Right lung (tissue), 2 donors: ENCODE measurements at regions not wholly inside any gene's neighbourhood (a gene's known extent, or its start where the extent isn't known, plus 50 kb on each side); places are given as distances from the start of the nearest gene placed in this dataset.

Experiments used
- DNase-seq, 2 donors: peaks; one replicate each; pipeline ENCODE4 v3.0.0-alpha.2; 2013

GRCh38 chr3:193928354-193929209 is 207.4 kb upstream of the HES1 start:
- DNase-seq, result no peak

GRCh38 chr3:193929373-193929772 is 206.6 kb upstream of the HES1 start:
- DNase-seq, result no peak

DNA sequence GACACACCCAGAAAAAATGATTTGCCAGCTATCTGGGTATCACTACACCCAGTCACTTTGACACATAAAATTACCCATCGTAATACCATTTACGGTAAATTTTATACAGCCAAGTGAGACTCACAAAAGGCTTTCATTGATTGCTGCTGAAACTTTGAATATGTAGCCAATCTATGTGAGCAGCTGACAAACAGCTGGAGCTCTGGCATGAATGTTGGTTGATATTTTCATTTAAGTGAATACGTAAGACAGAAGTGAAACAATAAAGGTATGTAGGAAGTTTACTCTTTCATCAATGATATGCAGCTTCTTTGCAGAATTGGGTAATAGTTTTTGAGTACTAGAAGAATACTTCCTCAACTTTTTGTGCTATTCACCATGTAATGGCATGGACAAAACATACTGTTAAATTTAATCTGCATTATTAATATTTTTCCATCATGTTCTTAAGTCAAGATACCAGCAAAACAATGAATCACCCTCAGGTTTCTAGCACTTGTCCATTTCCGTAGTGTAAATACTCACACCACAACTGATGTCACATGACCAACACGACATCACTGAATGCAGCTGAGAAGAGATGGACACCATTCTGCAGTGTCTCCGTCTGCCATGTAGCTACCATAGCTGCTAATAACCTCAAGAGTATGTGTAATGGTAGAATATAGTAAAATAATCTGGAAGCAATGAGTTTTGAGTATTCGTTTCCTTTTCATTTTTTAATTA is 205.9 kb upstream of the HES1 start:
- DNase-seq, result no peak

GRCh38 chr3:193932136-193932535 is 203.8 kb upstream of the HES1 start:
- no peak for DNase-seq

DNA sequence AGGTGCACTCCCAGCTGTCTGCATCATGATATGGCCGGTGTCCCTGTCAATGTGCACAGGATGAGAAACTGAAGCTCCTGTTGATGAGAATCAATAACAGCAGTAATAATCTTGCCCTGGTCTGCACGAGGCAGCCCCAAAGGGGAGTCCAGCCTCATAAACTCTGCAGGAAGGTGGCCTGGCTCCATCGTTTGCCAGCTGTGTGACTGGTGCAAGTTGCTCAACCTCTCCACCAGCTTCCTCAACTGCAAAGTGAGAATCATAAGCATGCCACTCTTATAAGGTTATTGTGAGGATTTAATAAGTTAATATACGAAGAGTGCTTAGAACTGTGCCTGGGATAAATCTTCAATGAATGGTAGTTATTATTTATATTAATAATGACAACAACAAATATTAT is 203.4 kb upstream of the HES1 start:
- DNase-seq, result no peak

DNA sequence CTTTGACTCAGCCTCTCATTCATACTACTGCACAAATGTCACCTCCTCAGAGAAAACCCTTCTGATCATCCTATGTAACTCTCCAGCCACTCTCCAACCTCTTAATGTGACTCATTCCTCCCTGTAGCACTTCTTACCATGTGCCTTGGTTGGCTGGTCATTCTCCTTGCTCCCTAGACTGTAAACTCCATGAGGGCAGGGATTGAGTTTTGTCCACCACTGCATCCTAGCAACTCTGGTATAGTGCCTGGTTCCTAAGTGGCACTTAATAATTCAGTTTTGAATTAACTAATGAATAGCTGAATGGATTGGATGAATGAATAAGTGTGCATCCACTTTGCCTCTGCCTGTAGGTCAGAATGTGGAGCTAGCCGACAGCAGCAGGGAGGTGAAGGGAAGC is 202.5 kb upstream of the HES1 start:
- DNase-seq, result no peak

- no peak for DNase-seq
Observed at GRCh38 chr3:193935916-193936315, 200.0 kb upstream of the HES1 start.

DNA sequence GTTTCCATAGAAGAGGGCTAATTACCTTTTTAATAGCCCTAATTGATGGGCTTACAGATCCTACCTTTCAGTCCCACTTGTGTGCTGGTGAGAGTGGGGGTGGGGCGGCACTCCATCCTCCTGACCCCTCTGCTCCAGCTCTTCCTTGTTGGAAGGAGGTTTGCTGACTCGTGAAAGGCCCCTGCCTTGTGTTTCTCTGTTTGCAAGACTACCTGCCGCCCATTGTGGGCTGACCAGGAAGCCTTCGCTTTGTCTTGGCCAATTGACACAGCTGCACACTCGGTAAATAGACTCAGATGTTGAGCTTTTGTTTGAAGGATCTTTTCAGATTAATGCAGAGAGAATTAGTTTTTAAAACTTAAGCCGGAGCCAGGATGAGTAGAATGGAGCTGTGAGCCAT is 197.3 kb upstream of the HES1 start:
- no peak for DNase-seq

DNA sequence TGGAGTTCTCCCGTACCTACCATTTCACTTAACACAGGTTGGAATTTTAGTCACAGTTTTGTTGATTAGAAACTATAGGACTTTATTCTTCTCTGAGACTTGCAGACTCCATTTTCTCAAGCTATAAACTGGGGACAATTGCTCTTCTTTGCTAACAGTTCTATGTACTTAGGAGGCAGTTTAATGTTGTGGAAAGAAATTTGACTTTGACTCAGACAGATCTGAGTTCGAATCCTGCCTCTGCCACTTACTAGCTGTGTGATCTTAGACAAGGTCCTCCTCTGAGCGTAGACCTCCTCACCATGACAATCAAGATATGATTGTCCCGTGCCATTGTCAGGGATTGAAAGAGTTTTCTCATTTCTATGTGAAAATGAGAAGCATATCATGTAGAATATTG is 196.4 kb upstream of the HES1 start:
- no peak for DNase-seq

DNA sequence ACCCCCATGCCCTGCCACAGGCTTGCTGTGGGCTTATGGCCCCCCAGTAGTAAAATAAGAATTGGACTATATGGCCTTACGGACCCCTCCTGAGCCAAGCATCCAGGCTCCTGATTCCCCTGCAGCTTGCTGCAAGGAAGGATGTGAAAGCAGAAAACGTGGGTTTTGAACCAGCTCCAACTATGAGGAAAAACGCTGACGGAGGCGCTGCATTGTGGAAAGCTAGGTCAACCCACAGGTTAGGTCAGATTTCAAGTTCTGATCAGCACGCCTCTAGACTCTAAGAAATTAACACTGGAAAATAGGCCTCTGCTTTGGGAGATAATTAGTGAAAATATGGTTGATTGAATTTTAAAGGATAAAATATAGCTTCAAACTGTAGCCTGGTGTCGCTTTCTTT is 195.4 kb upstream of the HES1 start:
- no peak for DNase-seq

- no peak for DNase-seq
Observed at GRCh38 chr3:193941486-193941885, 194.5 kb upstream of the HES1 start.

GRCh38 chr3:193942516-193943055 is 193.4 kb upstream of the HES1 start:
- no peak for DNase-seq

- no peak for DNase-seq
Observed at GRCh38 chr3:193943200-193943599, 192.7 kb upstream of the HES1 start.

DNA sequence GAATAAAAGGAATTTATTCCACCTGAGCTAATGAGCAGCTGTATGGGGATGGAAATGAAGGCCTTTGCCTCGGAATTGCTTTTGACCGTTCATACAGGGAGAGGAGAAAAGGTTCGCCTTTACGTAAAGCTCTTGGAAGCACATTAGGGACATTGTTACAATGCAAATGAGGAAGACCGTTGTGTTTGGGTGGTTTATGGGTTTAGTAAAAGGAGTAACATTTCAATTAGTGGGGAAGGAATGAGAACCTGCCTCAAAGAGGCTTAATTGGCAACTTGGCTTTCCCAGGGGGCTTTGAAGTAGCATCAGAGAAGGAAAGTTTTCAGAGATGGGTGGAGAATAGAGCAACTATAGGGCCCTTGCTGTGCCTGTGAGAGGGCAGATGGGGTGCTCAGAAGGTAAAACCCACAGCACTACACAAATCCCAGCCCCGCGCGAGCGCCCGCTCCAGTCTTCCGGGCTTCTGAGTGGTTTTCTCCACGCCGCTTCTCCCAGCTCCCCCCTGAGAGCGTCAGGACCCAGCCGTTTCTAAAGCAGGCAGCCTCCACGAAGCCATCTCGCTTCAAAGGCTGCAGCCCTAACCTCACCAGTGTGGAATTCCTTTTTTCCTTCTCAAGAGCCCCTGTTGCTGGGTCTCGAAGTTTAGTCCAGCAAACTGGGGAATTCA is 192.0 kb upstream of the HES1 start:
- DNase-seq, result peak in 1 of 2 donors; percentile 20

DNA sequence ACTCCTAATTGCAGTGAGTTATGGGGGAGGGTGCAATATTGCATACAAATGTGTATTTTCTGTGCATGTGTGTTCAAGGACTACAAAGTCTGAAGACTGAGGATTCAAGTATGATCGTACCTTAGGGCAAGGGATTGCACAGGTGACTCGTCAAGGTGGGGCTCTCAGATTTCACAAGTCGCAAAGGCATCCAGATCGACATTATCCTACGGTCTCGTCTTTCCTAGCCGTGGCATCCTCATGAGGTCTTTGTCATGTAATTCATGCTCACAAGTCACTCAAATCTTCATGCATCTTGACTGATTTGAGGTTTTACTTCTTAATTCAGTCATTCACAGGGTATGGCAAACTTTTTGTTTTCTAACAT is 191.4 kb upstream of the HES1 start:
- DNase-seq, result no peak

GRCh38 chr3:193945143-193945542 is 190.8 kb upstream of the HES1 start:
- DNase-seq, result no peak

- DNase-seq, result no peak
Observed at GRCh38 chr3:193946945-193947344, 189.0 kb upstream of the HES1 start.

GRCh38 chr3:193947596-193947995 is 188.4 kb upstream of the HES1 start:
- DNase-seq, result no peak

- no peak for DNase-seq
Observed at GRCh38 chr3:193948459-193948858, 187.5 kb upstream of the HES1 start.

DNA sequence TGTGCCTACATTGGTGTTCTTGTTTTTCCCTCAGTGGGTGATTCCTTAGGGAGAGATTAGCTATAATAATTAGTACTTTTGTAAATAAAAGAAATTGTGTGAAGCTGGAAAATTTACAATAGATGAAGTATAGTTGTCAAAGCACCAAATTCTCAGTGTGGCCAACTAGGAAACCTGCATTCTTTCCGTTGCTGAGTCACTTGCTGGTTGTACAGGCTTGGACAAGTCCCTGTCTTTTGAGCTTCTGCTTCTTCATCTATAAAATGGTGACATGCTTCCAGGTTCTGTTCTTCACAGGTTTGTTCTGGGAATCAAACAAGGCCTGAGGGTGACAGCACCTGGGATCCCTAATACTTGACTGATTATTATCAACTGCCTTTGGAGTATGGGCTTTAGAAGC is 184.1 kb upstream of the HES1 start:
- DNase-seq, result no peak

DNA sequence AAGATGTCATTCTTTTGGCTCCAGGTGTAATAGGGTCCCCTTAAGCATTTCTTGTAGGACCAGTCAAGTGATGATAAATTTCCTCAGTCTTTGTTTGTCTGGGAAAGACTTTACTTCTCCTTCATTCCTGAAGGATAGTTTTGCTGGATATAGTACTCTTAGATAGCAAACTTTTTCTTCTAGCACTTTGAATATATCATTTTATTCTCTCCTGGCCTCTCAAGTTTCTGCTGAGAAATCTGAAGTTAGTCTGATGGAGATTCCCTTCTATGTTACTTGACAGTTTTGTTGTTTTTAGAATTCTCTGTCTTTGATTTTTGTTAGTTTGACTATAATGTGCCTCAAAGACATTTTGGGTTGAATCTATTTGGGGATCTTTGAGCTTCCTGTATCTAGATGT is 181.2 kb upstream of the HES1 start:
- no peak for DNase-seq

- DNase-seq, result no peak
Observed at GRCh38 chr3:193955719-193956118, 180.2 kb upstream of the HES1 start.

GRCh38 chr3:193959861-193960260 is 176.1 kb upstream of the HES1 start:
- DNase-seq, result no peak
